GM19025 (cell line): ENCODE measurements at regions not wholly inside any gene's neighbourhood (a gene's known extent, or its start where the extent isn't known, plus 50 kb on each side); places are given as distances from the start of the nearest gene placed in this dataset.

Experiments
- ATAC-seq: cut with Tn5 transposase; IDR thresholded peaks from one replicate; pipeline ENCODE4 v1.9.1; 2021; ENCODE audit warnings: mild to moderate bottlenecking, low read depth, moderate library complexity; ENCODE audit not compliant: unreplicated experiment

GRCh38 chr5:3654515-3654914 lies 58.9 kb downstream of the IRX1 start:
- ATAC-seq = no peak

- no peak for ATAC-seq
Measured at GRCh38 chr5:3656803-3657202, 61.2 kb downstream of the IRX1 start.

- ATAC-seq = no peak
Measured at GRCh38 chr5:3657364-3658022, 61.9 kb downstream of the IRX1 start.

- no peak for ATAC-seq
Measured at GRCh38 chr5:3658929-3659328, 63.3 kb downstream of the IRX1 start.

GRCh38 chr5:3659907-3660306 lies 64.3 kb downstream of the IRX1 start:
- ATAC-seq = no peak

- no peak for ATAC-seq
Measured at GRCh38 chr5:3660630-3661029, 65.0 kb downstream of the IRX1 start.

GRCh38 chr5:3661755-3662296 lies 66.2 kb downstream of the IRX1 start:
- ATAC-seq = no peak

- ATAC-seq = no peak
Measured at GRCh38 chr5:3662344-3662743, 66.7 kb downstream of the IRX1 start.

- ATAC-seq = no peak
Measured at GRCh38 chr5:3671337-3671736, 75.7 kb downstream of the IRX1 start.

GRCh38 chr5:3678801-3679200 lies 83.2 kb downstream of the IRX1 start:
- no peak for ATAC-seq

- no peak for ATAC-seq
Measured at GRCh38 chr5:3680821-3681220, 85.2 kb downstream of the IRX1 start.

GRCh38 chr5:3684118-3684517 lies 88.5 kb downstream of the IRX1 start:
- ATAC-seq = no peak

- ATAC-seq = no peak
Measured at GRCh38 chr5:3684771-3685354, 89.2 kb downstream of the IRX1 start.

- no peak for ATAC-seq
Measured at GRCh38 chr5:3694819-3695218, 99.2 kb downstream of the IRX1 start.

GRCh38 chr5:3695818-3696217 lies 100.2 kb downstream of the IRX1 start:
- no peak for ATAC-seq

GRCh38 chr5:3698412-3698811 lies 102.8 kb downstream of the IRX1 start:
- ATAC-seq = no peak

- ATAC-seq = no peak
Measured at GRCh38 chr5:3701694-3702093, 106.1 kb downstream of the IRX1 start.

GRCh38 chr5:3704661-3705060 lies 109.0 kb downstream of the IRX1 start:
- ATAC-seq = no peak

GRCh38 chr5:3709068-3709716 lies 113.6 kb downstream of the IRX1 start:
- no peak for ATAC-seq

- ATAC-seq = no peak
Measured at GRCh38 chr5:3709717-3710348, 114.2 kb downstream of the IRX1 start.

- ATAC-seq = no peak
Measured at GRCh38 chr5:3715062-3715461, 119.4 kb downstream of the IRX1 start.
